ENCODE measurements at regions not wholly inside any gene's neighbourhood (a gene's known extent, or its start where the extent isn't known, plus 50 kb on each side); places are given as distances from the start of the nearest gene placed in this dataset.

GRCh38 chr14:61930101-61930857, 168.1 kb downstream of the SNAPC1 start:
- TF ChIP-seq CTCF (IDR thresholded peaks at IDR 0.05; ENCODE audit: borderline replicate concordance, extremely low read depth, low read length, poor library complexity, severe bottlenecking) (no peak), EZH2 (IDR thresholded peaks at IDR 0.05; ENCODE audit: borderline replicate concordance, low read depth, low read length, severe bottlenecking) (no peak)
